GM13976 (cell line): ENCODE measurements at regions not wholly inside any gene's neighbourhood (a gene's known extent, or its start where the extent isn't known, plus 50 kb on each side); places are given as distances from the start of the nearest gene placed in this dataset.

Source experiments
- DNase-seq: peaks from one replicate; pipeline ENCODE4 v3.0.0; 2012; ENCODE audit warnings: low spot score
- in situ Hi-C: fragments of 300-500 bp; cut with MboI; formaldehyde crosslinking; loops from one replicate; pipeline ENCODE4 v1.12.0; 2022; ENCODE audit warnings: low sequenced_read_pairs, mixed read lengths, inconsistent platforms; ENCODE audit not compliant: unreplicated experiment
- TF ChIP-seq, protein P1 (sequence below): IDR thresholded peaks from 2 replicates; pipeline ENCODE4 v1.5.1; 2012; ENCODE audit warnings: borderline replicate concordance, mild to moderate bottlenecking; ENCODE audit not compliant: insufficient read depth; ENCODE audit errors: extremely low read depth, missing control alignments, control extremely low read depth

DNA sequence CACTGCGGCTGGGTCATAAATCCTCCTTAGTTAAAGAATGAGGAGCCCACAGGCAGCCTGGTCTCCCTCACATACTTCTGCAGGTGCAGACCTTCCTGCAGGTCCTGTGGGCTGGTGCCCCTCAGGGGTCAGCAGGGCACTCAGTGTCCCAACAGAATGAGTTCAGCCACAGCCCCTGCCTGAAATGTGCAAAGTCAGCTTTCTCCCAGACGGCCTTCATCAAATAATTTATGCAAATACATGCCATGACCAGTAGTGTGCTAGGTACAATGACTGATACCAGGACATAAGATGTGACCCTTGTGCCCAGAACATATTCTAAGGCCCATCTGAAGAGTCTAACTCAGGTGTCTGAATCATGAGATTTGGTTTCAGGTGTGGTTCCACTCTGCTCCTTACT is 703.4 kb downstream of the TBC1D22A start:
- DNase-seq: no peak
- TF ChIP-seq, protein P1, sequence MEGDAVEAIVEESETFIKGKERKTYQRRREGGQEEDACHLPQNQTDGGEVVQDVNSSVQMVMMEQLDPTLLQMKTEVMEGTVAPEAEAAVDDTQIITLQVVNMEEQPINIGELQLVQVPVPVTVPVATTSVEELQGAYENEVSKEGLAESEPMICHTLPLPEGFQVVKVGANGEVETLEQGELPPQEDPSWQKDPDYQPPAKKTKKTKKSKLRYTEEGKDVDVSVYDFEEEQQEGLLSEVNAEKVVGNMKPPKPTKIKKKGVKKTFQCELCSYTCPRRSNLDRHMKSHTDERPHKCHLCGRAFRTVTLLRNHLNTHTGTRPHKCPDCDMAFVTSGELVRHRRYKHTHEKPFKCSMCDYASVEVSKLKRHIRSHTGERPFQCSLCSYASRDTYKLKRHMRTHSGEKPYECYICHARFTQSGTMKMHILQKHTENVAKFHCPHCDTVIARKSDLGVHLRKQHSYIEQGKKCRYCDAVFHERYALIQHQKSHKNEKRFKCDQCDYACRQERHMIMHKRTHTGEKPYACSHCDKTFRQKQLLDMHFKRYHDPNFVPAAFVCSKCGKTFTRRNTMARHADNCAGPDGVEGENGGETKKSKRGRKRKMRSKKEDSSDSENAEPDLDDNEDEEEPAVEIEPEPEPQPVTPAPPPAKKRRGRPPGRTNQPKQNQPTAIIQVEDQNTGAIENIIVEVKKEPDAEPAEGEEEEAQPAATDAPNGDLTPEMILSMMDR: no peak
- in situ Hi-C loops: no loop called here

DNA sequence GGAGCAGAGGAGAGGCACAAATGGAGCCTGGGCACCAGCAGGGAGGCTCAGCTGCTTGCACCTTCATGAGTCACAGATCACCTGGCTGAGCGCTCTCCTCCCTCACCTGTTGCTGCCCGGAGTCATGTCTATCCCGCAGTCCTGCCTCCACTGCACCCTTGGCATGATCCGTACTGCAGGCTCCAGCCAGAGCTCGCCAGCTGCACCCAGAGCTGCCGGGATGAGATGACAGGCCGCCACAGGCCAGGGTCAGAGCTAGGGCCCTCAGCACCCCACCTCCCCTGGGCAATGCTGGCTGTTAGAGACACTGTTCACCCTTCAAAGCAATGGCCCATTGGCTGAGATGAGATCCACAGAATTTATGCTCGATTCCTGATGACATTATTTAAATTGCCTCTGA is 702.8 kb downstream of the TBC1D22A start:
- DNase-seq: no peak
- TF ChIP-seq, protein P1: no peak
- in situ Hi-C loops: no loop called here

DNA sequence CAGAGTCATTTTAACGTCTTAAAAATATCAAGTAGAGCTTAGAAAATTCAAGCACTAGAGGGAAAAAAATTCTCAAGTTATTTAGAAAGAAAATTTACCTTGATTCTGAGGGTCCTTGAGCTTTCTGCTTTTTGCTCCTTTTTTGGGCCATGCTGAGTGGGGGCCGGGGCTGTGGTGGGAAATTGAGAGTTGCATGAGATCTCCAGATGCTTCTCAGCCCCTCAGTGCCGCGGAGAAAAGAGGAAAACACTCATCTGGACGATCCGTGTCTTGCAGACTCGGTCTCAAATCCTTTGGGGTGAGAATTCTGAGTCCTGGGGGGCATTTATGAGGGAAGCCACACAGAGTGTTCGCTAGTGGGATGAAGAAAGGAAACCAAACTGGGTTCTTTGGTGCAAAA is 700.8 kb downstream of the TBC1D22A start:
- in situ Hi-C loops: no loop called here
- DNase-seq: no peak

DNA sequence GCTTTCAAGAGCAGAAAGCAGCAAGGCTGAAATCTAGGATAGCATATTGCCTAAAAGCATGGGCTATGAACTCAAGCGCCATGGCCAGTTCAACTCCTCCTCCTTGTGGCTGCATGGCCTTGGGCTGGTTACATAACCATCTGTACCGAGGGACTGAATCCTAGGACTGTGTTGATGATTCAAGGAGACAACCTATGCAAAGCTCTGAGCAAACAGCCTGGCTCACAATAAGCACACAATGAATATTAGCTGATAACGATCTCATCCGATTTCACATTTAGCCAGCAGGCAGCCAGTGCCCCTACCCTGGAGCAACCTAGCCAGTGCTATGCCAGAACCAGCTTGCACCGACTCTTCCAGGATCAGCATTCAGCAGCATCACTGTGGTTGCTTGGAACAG is 698.4 kb downstream of the TBC1D22A start:
- TF ChIP-seq, protein P1: no peak
- in situ Hi-C loops: no loop called here
- DNase-seq: no peak

More for the DNA sequence above, 700.8 kb downstream of the TBC1D22A start:
- TF ChIP-seq, protein P1: no peak

DNA sequence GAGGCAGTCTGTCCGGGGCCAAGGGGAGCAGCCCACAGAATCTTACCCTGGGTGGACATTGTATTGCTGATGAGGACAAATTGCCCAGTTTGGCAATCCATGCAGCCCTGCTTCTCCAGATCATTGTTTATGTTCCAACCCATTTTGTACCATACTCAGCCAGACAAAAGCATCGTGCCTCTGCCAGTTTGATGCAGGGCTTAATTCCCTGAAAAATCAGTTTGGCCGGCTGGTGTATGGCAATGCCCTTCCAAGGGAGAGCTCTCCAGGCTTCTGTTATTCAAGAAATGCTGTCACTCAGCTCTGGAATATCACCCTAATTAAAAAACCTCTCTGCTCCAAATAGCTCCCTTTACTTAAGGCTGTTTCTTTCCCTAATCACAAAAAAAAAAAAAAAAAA is 697.7 kb downstream of the TBC1D22A start:
- TF ChIP-seq, protein P1: no peak
- in situ Hi-C loops: no loop called here
- no peak for DNase-seq

DNA sequence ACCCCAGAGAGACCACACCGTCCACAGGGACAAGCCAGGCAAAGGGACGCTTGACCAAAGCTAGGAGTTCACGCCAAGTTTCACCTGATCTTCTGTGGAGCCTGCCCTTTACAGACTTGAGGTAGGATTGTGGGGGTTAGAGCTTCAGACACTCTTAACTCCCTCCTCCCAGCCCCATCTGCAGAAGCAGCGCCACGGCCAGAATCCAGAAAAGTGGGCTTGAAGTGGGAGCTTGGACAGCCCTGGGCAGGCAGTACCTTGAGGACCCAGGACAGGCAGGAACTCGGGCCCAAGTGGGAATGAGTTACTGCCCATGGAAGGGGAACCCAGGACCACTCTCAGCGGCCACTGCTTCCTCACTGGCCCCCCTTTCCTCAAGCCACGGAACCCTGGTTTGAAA is 695.9 kb downstream of the TBC1D22A start:
- TF ChIP-seq, protein P1: no peak
- in situ Hi-C loops: no loop called here
- DNase-seq: no peak
